GM23338 (cell line): ENCODE measurements at regions not wholly inside any gene's neighbourhood (a gene's known extent, or its start where the extent isn't known, plus 50 kb on each side); places are given as distances from the start of the nearest gene placed in this dataset.

Source experiments
- ATAC-seq: fragments of 200-7000 bp; cut with Tn5 transposase; 3 replicates; pipeline ENCODE4 v1.9.1; 2020
- DNase-seq: peaks from one replicate; pipeline ENCODE4 v3.0.0-alpha.2; 2015; ENCODE audit warnings: low spot score
- H2AFZ ChIP-seq: fragments of 200-600 bp; sonication (generic); 2 replicates; pipeline ENCODE4 v1.8.0; 2016; ENCODE audit warnings: antibody characterized with exemption, mild to moderate bottlenecking, moderate library complexity
- H3F3A ChIP-seq: fragments of 200-600 bp; sonication (generic); replicated peaks from 2 replicates; pipeline ENCODE4 v1.8.0; 2017; ENCODE audit warnings: antibody characterized with exemption, mixed run types, low read depth
- H3K27ac ChIP-seq: fragments of 200-600 bp; sonication (generic); 2 replicates; pipeline ENCODE4 v1.6.1; 2016; ENCODE audit warnings: low read depth
- H3K27me3 ChIP-seq: fragments of 200-600 bp; sonication (generic); 2 replicates; pipeline ENCODE4 v1.8.0; 2016; ENCODE audit warnings: mild to moderate bottlenecking, mixed run types, moderate library complexity; ENCODE audit not compliant: insufficient read depth
- H3K36me3 ChIP-seq: fragments of 200-600 bp; sonication (generic); 2 replicates; pipeline ENCODE4 v1.8.0; 2016; ENCODE audit warnings: mild to moderate bottlenecking; ENCODE audit not compliant: insufficient read depth
- H3K4me1 ChIP-seq: fragments of 200-600 bp; sonication (generic); 2 replicates; pipeline ENCODE4 v1.8.0; 2016; ENCODE audit warnings: mild to moderate bottlenecking, moderate library complexity; ENCODE audit not compliant: insufficient read depth
- H3K4me2 ChIP-seq: fragments of 200-600 bp; sonication (generic); 2 replicates; pipeline ENCODE4 v1.7.1; 2017; ENCODE audit warnings: mixed run types
- H3K4me3 ChIP-seq: fragments of 200-600 bp; sonication (generic); 2 replicates; pipeline ENCODE4 v1.6.1; 2016; ENCODE audit warnings: mixed run types
- H3K79me2 ChIP-seq: fragments of 200-600 bp; sonication (generic); replicated peaks from 2 replicates; pipeline ENCODE4 v1.8.0; 2017; ENCODE audit warnings: mild to moderate bottlenecking; ENCODE audit not compliant: insufficient read depth
- H3K9me2 ChIP-seq: fragments of 200-600 bp; sonication (generic); 2 replicates; pipeline ENCODE4 v1.8.0; 2017; ENCODE audit not compliant: insufficient read depth
- H4K20me1 ChIP-seq: fragments of 200-600 bp; sonication (generic); replicated peaks from 2 replicates; pipeline ENCODE4 v1.8.0; 2017; ENCODE audit warnings: mild to moderate bottlenecking; ENCODE audit not compliant: insufficient read depth
- H3K27ac Mint-ChIP-seq: 2 replicates; pipeline ENCODE4 v1.8.0; 2020; ENCODE audit warnings: inconsistent platforms, mild to moderate bottlenecking, moderate library complexity, mixed read lengths
- H3K27me3 Mint-ChIP-seq: 3 replicates; pipeline ENCODE4 v1.8.0; 2022; ENCODE audit warnings: low read depth, mild to moderate bottlenecking, moderate library complexity, mixed read lengths, inconsistent platforms; ENCODE audit not compliant: insufficient read depth, poor library complexity
- H3K36me3 Mint-ChIP-seq: 3 replicates; pipeline ENCODE4 v1.8.0; 2021; ENCODE audit warnings: low read depth, mild to moderate bottlenecking, inconsistent platforms, moderate library complexity, mixed read lengths
- H3K4me1 Mint-ChIP-seq: 3 replicates; pipeline ENCODE4 v1.8.0; 2020; ENCODE audit warnings: mild to moderate bottlenecking, inconsistent platforms, mixed read lengths
- H3K4me3 Mint-ChIP-seq: 3 replicates; pipeline ENCODE4 v1.8.0; 2021; ENCODE audit warnings: moderate library complexity, mild to moderate bottlenecking, inconsistent platforms, mixed read lengths
- H3K9me3 Mint-ChIP-seq: 3 replicates; pipeline ENCODE4 v1.8.0; 2020; ENCODE audit warnings: moderate library complexity, mild to moderate bottlenecking, inconsistent platforms, mixed read lengths
- CREB1 ChIP-seq: fragments of 250-450 bp; sonication (Bioruptor Pico); IDR thresholded peaks from 2 replicates; pipeline ENCODE4 v1.5.0; 2020; ENCODE audit warnings: low read depth, mild to moderate bottlenecking, moderate library complexity
- CTCF ChIP-seq, 2 experiments: fragments of 200-600 bp in 1 of 2; sonication (generic) in 1 of 2; conservative IDR thresholded peaks; 2 replicates each; pipeline versions ENCODE4 v1.5.1 to v1.6.1; 2016 to 2017; ENCODE audit warnings: antibody characterized with exemption in 2 of 2, low read depth in 2 of 2, mild to moderate bottlenecking in 2 of 2, moderate library complexity in 1 of 2
- ETS1 ChIP-seq: IDR thresholded peaks from 2 replicates; pipeline ENCODE4 v1.6.1; 2016; ENCODE audit warnings: antibody characterized with exemption
- EZH2 ChIP-seq: fragments of 200-600 bp; sonication (generic); IDR thresholded peaks from one replicate; pipeline ENCODE4 v1.8.0; 2017; ENCODE audit warnings: antibody characterized with exemption, mild to moderate bottlenecking, low read depth; ENCODE audit not compliant: unreplicated experiment
- EZH2phosphoT487 ChIP-seq: fragments of 200-600 bp; sonication (generic); IDR thresholded peaks from one replicate; pipeline ENCODE4 v1.8.1; 2018; ENCODE audit warnings: antibody characterized with exemption; ENCODE audit not compliant: unreplicated experiment
- JUNB ChIP-seq: IDR thresholded peaks from one replicate; pipeline ENCODE4 v1.6.1; 2016; ENCODE audit warnings: antibody characterized with exemption; ENCODE audit not compliant: unreplicated experiment
- NANOG ChIP-seq: IDR thresholded peaks from 2 replicates; pipeline ENCODE4 v1.6.1; 2016; ENCODE audit warnings: antibody characterized with exemption, borderline replicate concordance
- POLR2AphosphoS5 ChIP-seq: IDR thresholded peaks from 2 replicates; pipeline ENCODE4 v1.6.1; 2016; ENCODE audit warnings: antibody characterized with exemption, low read depth
- REST ChIP-seq: IDR thresholded peaks from one replicate; pipeline ENCODE4 v1.6.1; 2018; ENCODE audit warnings: antibody characterized with exemption; ENCODE audit not compliant: unreplicated experiment
- STAT1 ChIP-seq: IDR thresholded peaks from one replicate; pipeline ENCODE4 v1.6.1; 2016; ENCODE audit warnings: antibody characterized with exemption; ENCODE audit not compliant: unreplicated experiment
- ZNF114 ChIP-seq: fragments of 250-450 bp; sonication (Bioruptor Pico); IDR thresholded peaks from 2 replicates; pipeline ENCODE4 v1.5.0; 2020; ENCODE audit warnings: mild to moderate bottlenecking, moderate library complexity
- ZNF331 ChIP-seq: fragments of 250-450 bp; sonication (Bioruptor Pico); IDR thresholded peaks from 2 replicates; pipeline ENCODE4 v1.5.0; 2020; ENCODE audit warnings: low read depth, mild to moderate bottlenecking, moderate library complexity
- ZNF462 ChIP-seq: fragments of 250-450 bp; sonication (Bioruptor Pico); IDR thresholded peaks from 2 replicates; pipeline ENCODE4 v1.5.0; 2020; ENCODE audit warnings: mild to moderate bottlenecking, moderate library complexity

GRCh38 chr2:195473862-195474261, 183.2 kb upstream of the SLC39A10 start:
- no peak overlapping the region for H3K27ac ChIP-seq
- H4K20me1 ChIP-seq: no peaks in the 10 kb centered on the region
- Mint-ChIP-seq H3K4me3 (no peak overlapping the region), H3K9me3 (no peaks in the 10 kb centered on the region), H3K27ac (no peak overlapping the region), H3K4me1 (no peaks in the 10 kb centered on the region), H3K36me3 (no peaks in the 10 kb centered on the region), H3K27me3 (peaks cover 3% of the 10 kb centered on the region)
- no peak overlapping the region for H3K4me2 ChIP-seq
- no peaks in the 10 kb centered on the region for H3K36me3 ChIP-seq
- peaks cover 5% of the 10 kb centered on the region for H3K9me2 ChIP-seq
- H3K4me3 ChIP-seq: no peak overlapping the region
- no peaks in the 10 kb centered on the region for H3F3A ChIP-seq
- no peak for TF ChIP-seq EZH2phosphoT487
- no peak for TF ChIP-seq EZH2
- TF ChIP-seq STAT1: no peak
- no peak for TF ChIP-seq ZNF114 (CRISPR knock-in tag)
- TF ChIP-seq JUNB: no peak
- no peak for TF ChIP-seq CTCF (conservative IDR thresholded peaks at IDR 0.05; ENCODE audit: low read depth in 2 of 2)
- no peak for TF ChIP-seq ETS1
- no peak for TF ChIP-seq REST
- TF ChIP-seq NANOG: no peak
- TF ChIP-seq ZNF462 (CRISPR knock-in tag): no peak
- no peak for TF ChIP-seq POLR2AphosphoS5
- no peak for TF ChIP-seq CREB1 (CRISPR knock-in tag)
- no peak for TF ChIP-seq ZNF331 (CRISPR knock-in tag)
- no peaks in the 10 kb centered on the region for H3K4me1 ChIP-seq
- no peaks in the 10 kb centered on the region for H3K27me3 ChIP-seq
- no peaks in the 10 kb centered on the region for H3K79me2 ChIP-seq
- H2AFZ ChIP-seq: no peak overlapping the region
- DNase-seq (no peak), ATAC-seq (no peak)
